HCT116 (cell line): ENCODE measurements at regions not wholly inside any gene's neighbourhood (a gene's known extent, or its start where the extent isn't known, plus 50 kb on each side); places are given as distances from the start of the nearest gene placed in this dataset.

Source experiments
- ATAC-seq: fragments of 200-7000 bp; cut with Tn5 transposase; 2 replicates; pipeline ENCODE4 v1.9.1; 2020; ENCODE audit warnings: mild to moderate bottlenecking, moderate library complexity
- BruUV-seq: library from RNA; stranded (reverse); fragments of 400-500 nt; replicated peaks from 2 replicates; lab custom pipeline; 2021; lab: Mats Ljungman, UMichigan
- CTCF ChIA-PET: fragments of 300-600 bp; sonication (Branson Sonifier 250); formaldehyde crosslinking; loops from one replicate; lab custom pipeline; 2021; ENCODE audit warnings: antibody characterized with exemption; lab: Charles Lee
- POLR2A ChIA-PET: fragments of 300-600, 350-600 bp; sonication (Branson Sonifier 250); formaldehyde crosslinking; loops from one replicate; lab custom pipeline; 2021; ENCODE audit warnings: antibody characterized with exemption; lab: Charles Lee
- RAD21 ChIA-PET, 2 experiments: fragments of 300-600 bp; sonication (Branson Sonifier 250); formaldehyde crosslinking; loops; one replicate each; lab custom pipeline; 2023; ENCODE audit warnings: low total read pairs in 2 of 2; ENCODE audit not compliant: uncharacterized antibody in 2 of 2, unreplicated experiment in 2 of 2, low non-redundant PET in 1 of 2; lab: Charles Lee
- DNase-seq: peaks from one replicate; pipeline ENCODE4 v3.0.0-alpha.2; 2010; ENCODE audit warnings: low read depth, low spot score
- H2AFZ ChIP-seq: fragments of 200-600 bp; shearing (Covaris generic), sonication (generic); 2 replicates; pipeline ENCODE4 v1.6.1; 2017; ENCODE audit warnings: low read depth, mixed run types, mixed read lengths, antibody characterized with exemption, low read length; ENCODE audit not compliant: poor library complexity, severe bottlenecking
- H3K27ac ChIP-seq: 2 replicates; pipeline ENCODE4 v1.5.1; 2012; ENCODE audit warnings: low read depth, low read length
- H3K27me3 ChIP-seq: fragments of 200-600 bp; sonication (generic); 2 replicates; pipeline ENCODE4 v1.6.1; 2016; ENCODE audit warnings: mixed run types, low read length, mixed read lengths; ENCODE audit not compliant: insufficient read depth
- H3K36me3 ChIP-seq, 2 experiments: fragments of 200-500 bp in 1 of 2; fragments of 200-600 bp in 1 of 2; sonication (Bioruptor generic) in 1 of 2; sonication (generic) in 1 of 2; 2 replicates each; pipeline versions ENCODE4 v1.5.1 to v1.6.1; 2014 to 2016; ENCODE audit warnings: low read length in 2 of 2, inconsistent platforms in 1 of 2, mixed read lengths in 1 of 2, mixed run types in 1 of 2; ENCODE audit not compliant: insufficient read depth in 2 of 2, control insufficient read depth in 1 of 2
- H3K4me1 ChIP-seq, 2 experiments: fragments of 200-600 bp in 1 of 2; sonication (generic) in 1 of 2; 2 replicates each; pipeline versions ENCODE4 v1.5.1 to v1.6.1; 2012 to 2017; ENCODE audit warnings: low read length in 2 of 2, inconsistent platforms in 1 of 2, mild to moderate bottlenecking in 1 of 2, mixed read lengths in 1 of 2, mixed run types in 1 of 2, moderate library complexity in 1 of 2; ENCODE audit not compliant: insufficient read depth in 2 of 2, control insufficient read depth in 1 of 2
- H3K4me2 ChIP-seq: fragments of 200-600 bp; sonication (generic); 2 replicates; pipeline ENCODE4 v1.6.1; 2017; ENCODE audit warnings: mixed run types, low read length, mixed read lengths
- H3K4me3 ChIP-seq, 2 experiments: fragments of 200-600 bp in 1 of 2; sonication (generic) in 1 of 2; replicated peaks in 1 of 2; 2 replicates each; pipeline ENCODE4 v1.5.1; 2011 to 2016; ENCODE audit warnings: low read length in 2 of 2, control low read depth in 1 of 2, low read depth in 1 of 2, mild to moderate bottlenecking in 1 of 2, mixed read lengths in 1 of 2, mixed run types in 1 of 2
- H3K79me2 ChIP-seq: fragments of 200-600 bp; sonication (generic); 2 replicates; pipeline ENCODE4 v1.6.1; 2017; ENCODE audit warnings: mild to moderate bottlenecking, mixed run types, low read length, moderate library complexity, mixed read lengths; ENCODE audit not compliant: insufficient read depth
- H3K9ac ChIP-seq: fragments of 200-600 bp; sonication (generic); 2 replicates; pipeline ENCODE4 v1.6.1; 2016; ENCODE audit warnings: low read length, mixed read lengths
- H3K9me2 ChIP-seq: fragments of 200-600 bp; sonication (generic), shearing (Covaris generic); 2 replicates; pipeline ENCODE4 v1.6.1; 2017; ENCODE audit warnings: mixed run types, mild to moderate bottlenecking, moderate library complexity; ENCODE audit not compliant: insufficient read depth
- H3K9me3 ChIP-seq, 2 experiments: fragments of 200-500 bp in 1 of 2; fragments of 200-600 bp in 1 of 2; sonication (Bioruptor generic) in 1 of 2; sonication (generic) in 1 of 2; 2 replicates each; pipeline ENCODE4 v1.6.1; 2014 to 2017; ENCODE audit warnings: low read length in 2 of 2, mixed read lengths in 2 of 2, inconsistent platforms in 1 of 2, low read depth in 1 of 2, mild to moderate bottlenecking in 1 of 2, mixed run types in 1 of 2, moderate library complexity in 1 of 2; ENCODE audit not compliant: control insufficient read depth in 1 of 2, insufficient read depth in 1 of 2
- H4K20me1 ChIP-seq: fragments of 200-600 bp; sonication (generic), shearing (Covaris generic); 2 replicates; pipeline ENCODE4 v1.6.1; 2017; ENCODE audit warnings: mixed run types, mild to moderate bottlenecking, moderate library complexity; ENCODE audit not compliant: insufficient read depth
- CBX3 ChIP-seq: IDR thresholded peaks from 2 replicates; pipeline ENCODE4 v1.6.1; 2012; ENCODE audit warnings: low read depth
- EGR1 ChIP-seq: IDR thresholded peaks from 2 replicates; pipeline ENCODE4 v1.6.1; 2012; ENCODE audit warnings: low read depth
- EZH2 ChIP-seq: fragments of 200-600 bp; sonication (generic); IDR thresholded peaks from 2 replicates; pipeline ENCODE4 v1.6.1; 2017; ENCODE audit warnings: antibody characterized with exemption, mixed run types
- JUND ChIP-seq: IDR thresholded peaks from 2 replicates; pipeline ENCODE4 v1.6.1; 2012
- MAX ChIP-seq: IDR thresholded peaks from 2 replicates; pipeline ENCODE4 v1.6.1; 2012
- POLR2A ChIP-seq: IDR thresholded peaks from 2 replicates; pipeline ENCODE4 v1.7.0; 2011; ENCODE audit warnings: borderline replicate concordance; ENCODE audit not compliant: insufficient read depth, insufficient read length; ENCODE audit errors: extremely low read depth
- RAD21 ChIP-seq: IDR thresholded peaks from 2 replicates; pipeline ENCODE4 v1.6.1; 2012; ENCODE audit warnings: low read depth, mild to moderate bottlenecking
- SP1 ChIP-seq: IDR thresholded peaks from 2 replicates; pipeline ENCODE4 v1.6.1; 2012; ENCODE audit warnings: low read depth
- SRF ChIP-seq: IDR thresholded peaks from 2 replicates; pipeline ENCODE4 v1.6.1; 2012; ENCODE audit warnings: low read depth
- TCF7L2 ChIP-seq: IDR thresholded peaks from 2 replicates; pipeline ENCODE4 v1.7.0; 2011; ENCODE audit warnings: borderline replicate concordance, inconsistent platforms; ENCODE audit not compliant: insufficient read depth, insufficient read length; ENCODE audit errors: extremely low read depth
- ZBTB33 ChIP-seq: IDR thresholded peaks from 2 replicates; pipeline ENCODE4 v1.6.1; 2011; ENCODE audit warnings: mild to moderate bottlenecking, low read length, moderate library complexity; ENCODE audit not compliant: insufficient replicate concordance; ENCODE audit errors: extremely low read depth
- ZFX ChIP-seq: fragments of 450-650 bp; IDR thresholded peaks from 2 replicates; pipeline ENCODE4 v1.6.1; 2017
- intact Hi-C: fragments of 100-400 bp; cut with micrococcal nuclease; formaldehyde crosslinking; loops from 2 replicates; pipeline ENCODE4 v1.10.0; 2022

GRCh38 chr20:24052599-24053275, 64.2 kb upstream of the GGTLC1 start:
- Histone ChIP-seq H3K27ac (no peak overlapping the region), H3K9me3 (no peaks in the 10 kb centered on the region), H3K4me1 (no peaks in the 10 kb centered on the region), H3K27me3 (no peaks in the 10 kb centered on the region), H3K9ac (no peak overlapping the region), H3K36me3 (no peaks in the 10 kb centered on the region), H2AFZ (no peak overlapping the region), H4K20me1 (no peaks in the 10 kb centered on the region), H3K79me2 (no peaks in the 10 kb centered on the region), H3K4me3 (no peak overlapping the region), H3K9me2 (no peaks in the 10 kb centered on the region), H3K4me2 (no peak overlapping the region)
- no peak for TF ChIP-seq RAD21
- no peak for TF ChIP-seq ZFX
- TF ChIP-seq EZH2: no peak
- TF ChIP-seq SRF: no peak
- no peak for TF ChIP-seq MAX
- TF ChIP-seq EGR1: no peak
- TF ChIP-seq ZBTB33: no peak
- TF ChIP-seq TCF7L2: no peak
- TF ChIP-seq CBX3: no peak
- TF ChIP-seq POLR2A: no peak
- no peak for TF ChIP-seq JUND
- TF ChIP-seq SP1: no peak
- no peak for ATAC-seq
- DNase-seq: no peak
- ChIA-PET POLR2A (no interaction called here), RAD21 (no interaction called here), CTCF (no interaction called here)
- BruUV-seq: no TSS peak
- intact Hi-C loops: no loop called here
